Smooth muscle cell (in vitro differentiated cells): ENCODE measurements at regions not wholly inside any gene's neighbourhood (a gene's known extent, or its start where the extent isn't known, plus 50 kb on each side); places are given as distances from the start of the nearest gene placed in this dataset.

Experiments used
- DNase-seq: peaks from one replicate; lab custom pipeline; 2025; ENCODE audit not compliant: unreplicated experiment; lab: John Stamatoyannopoulos, UW
- H2AFZ ChIP-seq: fragments of 200-600 bp; sonication (generic); 2 replicates; pipeline ENCODE4 v1.6.0; 2016; ENCODE audit warnings: antibody characterized with exemption, low read depth, mild to moderate bottlenecking
- H3F3A ChIP-seq: fragments of 200-600 bp; sonication (generic); 2 replicates; pipeline ENCODE4 v1.6.0; 2017; ENCODE audit warnings: antibody characterized with exemption, low read depth
- H3K27ac ChIP-seq: fragments of 200-600 bp; sonication (generic); 2 replicates; pipeline ENCODE4 v1.5.1; 2016; ENCODE audit warnings: low read depth, mild to moderate bottlenecking
- H3K27me3 ChIP-seq: fragments of 200-600 bp; sonication (generic); 2 replicates; pipeline ENCODE4 v1.6.1; 2016; ENCODE audit warnings: low read depth, mild to moderate bottlenecking
- H3K36me3 ChIP-seq: fragments of 200-600 bp; sonication (generic); 2 replicates; pipeline ENCODE4 v1.5.1; 2016; ENCODE audit warnings: low read depth
- H3K4me1 ChIP-seq: fragments of 200-600 bp; sonication (generic); 2 replicates; pipeline ENCODE4 v1.5.1; 2016; ENCODE audit warnings: low read depth
- H3K4me2 ChIP-seq: fragments of 200-600 bp; sonication (generic); 2 replicates; pipeline ENCODE4 v1.6.0; 2016; ENCODE audit warnings: mild to moderate bottlenecking
- H3K4me3 ChIP-seq: fragments of 200-600 bp; sonication (generic); 2 replicates; pipeline ENCODE4 v1.5.1; 2016; ENCODE audit warnings: mild to moderate bottlenecking
- H3K79me2 ChIP-seq: fragments of 200-600 bp; sonication (generic); 2 replicates; pipeline ENCODE4 v1.6.0; 2016; ENCODE audit warnings: low read depth, mild to moderate bottlenecking
- H3K9ac ChIP-seq: fragments of 200-600 bp; sonication (generic); 2 replicates; pipeline ENCODE4 v1.6.0; 2016; ENCODE audit warnings: low read depth
- H3K9me3 ChIP-seq: fragments of 200-600 bp; sonication (generic); replicated peaks from 2 replicates; pipeline ENCODE4 v1.5.1; 2016; ENCODE audit warnings: low read depth
- H4K20me1 ChIP-seq: fragments of 200-600 bp; sonication (generic); 2 replicates; pipeline ENCODE4 v1.6.0; 2016; ENCODE audit warnings: low read depth
- WGBS: methylation state at CpG from one replicate; pipeline ENCODE4 v1.1.7; 2016; ENCODE audit warnings: low lambda C conversion rate; 5-methylcytosine and 5-hydroxymethylcytosine counted together
- TF ChIP-seq, protein P1 (sequence below): fragments of 200-600 bp; sonication (generic); IDR thresholded peaks from 2 replicates; pipeline ENCODE4 v1.5.1; 2017; ENCODE audit warnings: borderline replicate concordance, mild to moderate bottlenecking, antibody characterized with exemption; ENCODE audit not compliant: insufficient read depth, poor library complexity, severe bottlenecking

- Histone ChIP-seq H3K9ac (no peak overlapping the region), H3K4me2 (no peak overlapping the region), H2AFZ (no peak overlapping the region), H3K27ac (no peak overlapping the region), H3K4me3 (no peak overlapping the region), H3K79me2 (no peaks in the 10 kb centered on the region), H3K4me1 (no peaks in the 10 kb centered on the region), H3K27me3 (no peaks in the 10 kb centered on the region), H3K9me3 (peaks cover 5% of the 10 kb centered on the region), H3K36me3 (no peaks in the 10 kb centered on the region), H3F3A (no peaks in the 10 kb centered on the region), H4K20me1 (no peaks in the 10 kb centered on the region)
- DNase-seq = no peak
- TF ChIP-seq, protein P1, sequence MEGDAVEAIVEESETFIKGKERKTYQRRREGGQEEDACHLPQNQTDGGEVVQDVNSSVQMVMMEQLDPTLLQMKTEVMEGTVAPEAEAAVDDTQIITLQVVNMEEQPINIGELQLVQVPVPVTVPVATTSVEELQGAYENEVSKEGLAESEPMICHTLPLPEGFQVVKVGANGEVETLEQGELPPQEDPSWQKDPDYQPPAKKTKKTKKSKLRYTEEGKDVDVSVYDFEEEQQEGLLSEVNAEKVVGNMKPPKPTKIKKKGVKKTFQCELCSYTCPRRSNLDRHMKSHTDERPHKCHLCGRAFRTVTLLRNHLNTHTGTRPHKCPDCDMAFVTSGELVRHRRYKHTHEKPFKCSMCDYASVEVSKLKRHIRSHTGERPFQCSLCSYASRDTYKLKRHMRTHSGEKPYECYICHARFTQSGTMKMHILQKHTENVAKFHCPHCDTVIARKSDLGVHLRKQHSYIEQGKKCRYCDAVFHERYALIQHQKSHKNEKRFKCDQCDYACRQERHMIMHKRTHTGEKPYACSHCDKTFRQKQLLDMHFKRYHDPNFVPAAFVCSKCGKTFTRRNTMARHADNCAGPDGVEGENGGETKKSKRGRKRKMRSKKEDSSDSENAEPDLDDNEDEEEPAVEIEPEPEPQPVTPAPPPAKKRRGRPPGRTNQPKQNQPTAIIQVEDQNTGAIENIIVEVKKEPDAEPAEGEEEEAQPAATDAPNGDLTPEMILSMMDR = no peak
- WGBS = 83% methylated on average over 1 of the region's 1 CpG
These were observed 655.2 kb downstream of the HDGFL1 start for GRCh38 chr6:23224540-23224939.

DNA sequence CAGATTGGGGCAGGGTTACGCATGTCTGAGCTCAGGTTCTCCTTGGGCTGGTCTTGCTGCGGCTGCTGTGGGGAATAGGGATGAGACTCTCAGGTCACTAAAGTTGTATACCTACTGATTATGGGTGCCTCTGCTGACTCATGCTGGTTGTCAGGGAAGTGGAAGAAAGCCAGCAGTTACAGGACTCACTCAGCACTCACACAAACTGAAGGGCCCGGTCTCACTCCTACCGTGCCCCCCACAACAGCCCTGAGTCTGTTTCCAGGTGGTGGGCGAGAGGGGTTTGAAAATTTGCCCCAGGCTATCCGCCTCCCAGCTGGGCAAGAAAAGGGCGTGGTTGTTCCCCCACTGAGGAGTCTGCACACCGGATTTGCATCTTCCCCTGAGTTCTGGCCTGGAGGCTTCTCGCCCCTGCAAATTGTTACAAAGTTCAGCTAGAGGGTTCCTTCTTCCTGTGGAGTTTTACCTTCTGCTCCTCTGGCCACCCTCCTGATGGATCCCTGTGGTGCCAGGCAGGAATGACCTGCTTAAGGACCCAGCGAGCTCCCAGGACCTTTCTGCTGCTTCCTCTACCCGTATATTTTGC lies 659.2 kb downstream of the HDGFL1 start:
- no peak overlapping the region for H3K4me3 ChIP-seq
- no peak for DNase-seq
- no peak overlapping the region for H3K9ac ChIP-seq
- no peak overlapping the region for H3K27ac ChIP-seq
- H4K20me1 ChIP-seq = no peaks in the 10 kb centered on the region
- no peak overlapping the region for H2AFZ ChIP-seq
- no peak overlapping the region for H3K4me2 ChIP-seq
- H3F3A ChIP-seq = no peaks in the 10 kb centered on the region
- peaks cover under 1% of the 10 kb centered on the region for H3K9me3 ChIP-seq
- no peaks in the 10 kb centered on the region for H3K79me2 ChIP-seq
- TF ChIP-seq, protein P1 = no peak
- no peaks in the 10 kb centered on the region for H3K36me3 ChIP-seq
- WGBS = 82% methylated on average over 11 of the region's 11 CpGs
- H3K4me1 ChIP-seq = no peaks in the 10 kb centered on the region
- H3K27me3 ChIP-seq = no peaks in the 10 kb centered on the region

DNA sequence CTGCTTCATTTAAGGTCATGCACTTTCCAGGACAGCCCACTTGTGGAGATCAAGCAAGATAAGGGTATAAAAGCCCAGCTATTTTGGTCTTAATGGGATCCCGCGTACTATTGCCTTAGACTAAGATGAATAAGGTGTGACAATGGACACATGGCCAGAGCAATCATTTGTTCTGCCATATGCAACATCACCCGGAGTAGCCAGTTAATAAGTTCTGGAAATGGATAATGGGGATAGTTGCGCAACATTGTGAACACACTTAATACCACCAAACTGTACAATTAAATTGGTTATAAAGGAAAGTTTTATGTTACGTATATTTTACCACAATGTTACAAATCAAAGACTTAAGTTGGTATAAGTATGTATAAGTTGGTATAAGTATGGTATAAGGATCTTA lies 674.5 kb downstream of the HDGFL1 start:
- Histone ChIP-seq H2AFZ (no peak overlapping the region), H3K36me3 (no peaks in the 10 kb centered on the region), H3K4me2 (no peak overlapping the region), H3K4me1 (no peaks in the 10 kb centered on the region), H3K9ac (no peak overlapping the region), H3K27me3 (no peaks in the 10 kb centered on the region), H3K9me3 (no peaks in the 10 kb centered on the region), H3K79me2 (no peaks in the 10 kb centered on the region), H3F3A (no peaks in the 10 kb centered on the region), H3K27ac (no peak overlapping the region), H4K20me1 (no peaks in the 10 kb centered on the region), H3K4me3 (no peak overlapping the region)
- no peak for DNase-seq
- TF ChIP-seq, protein P1 = no peak
- WGBS = 81% methylated on average over 5 of the region's 5 CpGs

- no peaks in the 10 kb centered on the region for H3K36me3 ChIP-seq
- no peaks in the 10 kb centered on the region for H3K9me3 ChIP-seq
- H3F3A ChIP-seq = no peaks in the 10 kb centered on the region
- no peak overlapping the region for H3K27ac ChIP-seq
- no peaks in the 10 kb centered on the region for H4K20me1 ChIP-seq
- H3K79me2 ChIP-seq = no peaks in the 10 kb centered on the region
- no peak overlapping the region for H3K4me3 ChIP-seq
- TF ChIP-seq, protein P1 = no peak
- no peak overlapping the region for H2AFZ ChIP-seq
- no peaks in the 10 kb centered on the region for H3K4me1 ChIP-seq
- no peaks in the 10 kb centered on the region for H3K27me3 ChIP-seq
- no peak overlapping the region for H3K9ac ChIP-seq
- DNase-seq = no peak
- H3K4me2 ChIP-seq = no peak overlapping the region
These were observed 674.9 kb downstream of the HDGFL1 start for GRCh38 chr6:23244300-23244699.
